Astrocyte of the cerebellum (primary cell): ENCODE measurements at regions not wholly inside any gene's neighbourhood (a gene's known extent, or its start where the extent isn't known, plus 50 kb on each side); places are given as distances from the start of the nearest gene placed in this dataset.

Experiments
- DNase-seq: peaks from one replicate; pipeline ENCODE4 v3.0.0-alpha.2; 2011; ENCODE audit warnings: low read depth
- H3K4me3 ChIP-seq: 2 replicates; pipeline ENCODE4 v1.5.1; 2011; ENCODE audit warnings: mild to moderate bottlenecking, low read depth, low read length, moderate library complexity
- in situ Hi-C: cut with HindIII; loops from 2 replicates; pipeline ENCODE4 v1.10.0; 2017; ENCODE audit warnings: low sequenced_read_pairs
- TF ChIP-seq, protein P1 (sequence below): IDR thresholded peaks from 2 replicates; pipeline ENCODE4 v1.5.1; 2012; ENCODE audit warnings: low read length, low read depth, moderate library complexity, mild to moderate bottlenecking; ENCODE audit errors: missing control alignments

DNA sequence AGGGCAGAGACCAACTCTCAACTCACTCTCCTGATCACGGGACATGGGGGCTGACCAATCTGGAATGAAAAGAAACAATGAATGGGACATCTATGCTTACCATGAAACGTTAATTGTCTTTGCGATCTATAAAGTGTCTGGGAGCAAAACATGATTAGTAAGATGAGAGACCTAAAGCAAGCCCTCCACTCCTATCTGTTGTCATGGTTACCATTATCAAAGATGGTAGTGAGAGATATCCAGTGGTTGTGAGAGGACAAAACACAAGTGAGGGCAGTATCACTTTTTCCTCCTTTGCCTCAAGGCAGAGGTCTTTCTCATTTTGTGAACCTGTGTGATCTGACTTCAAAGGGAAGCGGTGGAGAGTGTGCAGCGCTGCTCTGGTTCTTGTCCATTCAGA lies 130.1 kb downstream of the LSM5 start:
- no peak overlapping the region for H3K4me3 ChIP-seq
- in situ Hi-C loops = no loop called here
- DNase-seq = no peak
- TF ChIP-seq, protein P1, sequence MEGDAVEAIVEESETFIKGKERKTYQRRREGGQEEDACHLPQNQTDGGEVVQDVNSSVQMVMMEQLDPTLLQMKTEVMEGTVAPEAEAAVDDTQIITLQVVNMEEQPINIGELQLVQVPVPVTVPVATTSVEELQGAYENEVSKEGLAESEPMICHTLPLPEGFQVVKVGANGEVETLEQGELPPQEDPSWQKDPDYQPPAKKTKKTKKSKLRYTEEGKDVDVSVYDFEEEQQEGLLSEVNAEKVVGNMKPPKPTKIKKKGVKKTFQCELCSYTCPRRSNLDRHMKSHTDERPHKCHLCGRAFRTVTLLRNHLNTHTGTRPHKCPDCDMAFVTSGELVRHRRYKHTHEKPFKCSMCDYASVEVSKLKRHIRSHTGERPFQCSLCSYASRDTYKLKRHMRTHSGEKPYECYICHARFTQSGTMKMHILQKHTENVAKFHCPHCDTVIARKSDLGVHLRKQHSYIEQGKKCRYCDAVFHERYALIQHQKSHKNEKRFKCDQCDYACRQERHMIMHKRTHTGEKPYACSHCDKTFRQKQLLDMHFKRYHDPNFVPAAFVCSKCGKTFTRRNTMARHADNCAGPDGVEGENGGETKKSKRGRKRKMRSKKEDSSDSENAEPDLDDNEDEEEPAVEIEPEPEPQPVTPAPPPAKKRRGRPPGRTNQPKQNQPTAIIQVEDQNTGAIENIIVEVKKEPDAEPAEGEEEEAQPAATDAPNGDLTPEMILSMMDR = no peak

DNA sequence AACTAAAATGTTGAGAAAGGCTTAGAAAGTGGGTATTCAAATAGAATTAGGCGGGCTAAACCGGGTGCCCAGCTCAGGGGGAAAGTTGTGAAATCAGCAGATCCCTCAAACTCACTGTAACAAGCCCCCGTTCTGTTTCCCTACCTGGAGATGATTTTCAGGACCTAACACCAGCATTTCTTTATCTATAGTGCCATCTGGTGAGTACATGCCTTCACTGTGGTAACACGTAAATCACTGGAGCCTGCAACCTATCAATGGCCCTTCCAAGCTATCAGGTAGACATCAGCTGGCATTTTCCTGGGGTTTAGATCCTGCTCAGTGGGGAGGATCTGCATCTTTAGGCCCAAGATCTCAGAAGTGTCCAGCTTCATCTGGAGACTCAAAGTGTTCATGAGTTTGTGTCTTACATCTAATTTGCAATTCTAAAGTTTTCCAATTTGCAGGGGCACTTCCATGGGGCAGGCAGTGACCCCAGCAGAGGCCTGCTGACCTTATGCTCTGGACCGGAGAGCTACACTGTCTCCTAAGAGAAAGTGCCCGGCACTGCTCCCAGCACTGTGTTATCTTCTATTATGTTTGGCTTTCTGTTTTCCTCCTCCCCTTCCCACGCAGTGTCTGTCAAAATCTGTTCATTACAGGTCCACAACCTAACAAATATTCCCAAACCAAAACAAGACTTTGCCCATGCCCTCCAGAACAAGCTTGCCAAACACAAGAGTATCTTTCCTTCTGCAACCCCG lies 132.5 kb downstream of the LSM5 start:
- in situ Hi-C loops = no loop called here
- TF ChIP-seq, protein P1 = no peak
- DNase-seq = no peak
- no peak overlapping the region for H3K4me3 ChIP-seq

DNA sequence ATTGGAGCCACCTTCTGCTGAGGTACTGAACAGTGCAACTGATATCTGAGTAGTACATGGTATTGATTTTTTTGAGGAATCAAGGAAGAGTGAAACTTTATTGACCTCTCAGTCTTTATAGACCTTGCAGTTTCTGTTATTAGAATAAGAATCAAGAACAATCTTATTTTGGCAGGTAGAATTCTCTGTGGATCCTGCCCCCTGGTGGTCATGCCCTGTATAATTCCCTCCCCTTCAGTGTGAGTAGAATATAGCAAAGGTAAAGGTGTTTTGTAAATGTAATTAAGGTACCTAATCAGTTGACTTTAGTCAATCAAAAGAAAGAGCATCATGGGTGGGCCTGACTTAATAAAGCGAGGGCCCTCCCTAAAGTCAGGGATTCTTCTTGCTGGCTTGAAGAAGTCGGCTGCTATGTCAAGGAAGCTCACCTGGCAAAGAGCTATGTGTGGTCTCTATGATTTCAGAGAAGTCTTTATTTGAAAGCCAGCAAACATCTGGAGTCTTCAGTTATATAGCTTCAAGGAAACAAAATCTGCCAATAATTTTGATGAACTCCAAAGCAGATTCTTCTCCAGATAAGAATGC lies 142.8 kb downstream of the LSM5 start:
- in situ Hi-C loops = no loop called here
- H3K4me3 ChIP-seq = no peak overlapping the region
- TF ChIP-seq, protein P1 = peak; percentile 64
- no peak for DNase-seq

DNA sequence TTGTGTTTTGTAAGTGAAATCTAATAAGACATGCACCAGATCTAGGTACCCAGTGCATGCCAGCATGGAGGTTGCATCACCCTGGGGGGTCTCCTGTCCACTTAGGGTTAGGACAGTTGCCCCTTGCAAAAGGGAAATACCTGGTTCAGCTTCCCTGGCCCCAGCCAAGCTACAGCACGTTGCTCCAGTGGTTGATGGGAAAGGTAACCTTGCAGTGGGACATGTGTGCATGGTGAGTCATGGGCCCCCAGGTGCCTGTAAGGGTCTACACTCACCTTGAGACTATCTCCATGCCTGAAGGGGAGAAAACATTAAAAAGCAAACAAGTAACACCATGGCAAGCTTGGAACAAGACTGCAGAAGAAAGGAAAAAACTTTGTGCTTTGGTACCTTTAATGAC lies 143.9 kb downstream of the LSM5 start:
- no peak overlapping the region for H3K4me3 ChIP-seq
- no peak for DNase-seq
- in situ Hi-C loops = no loop called here
- TF ChIP-seq, protein P1 = no peak

DNA sequence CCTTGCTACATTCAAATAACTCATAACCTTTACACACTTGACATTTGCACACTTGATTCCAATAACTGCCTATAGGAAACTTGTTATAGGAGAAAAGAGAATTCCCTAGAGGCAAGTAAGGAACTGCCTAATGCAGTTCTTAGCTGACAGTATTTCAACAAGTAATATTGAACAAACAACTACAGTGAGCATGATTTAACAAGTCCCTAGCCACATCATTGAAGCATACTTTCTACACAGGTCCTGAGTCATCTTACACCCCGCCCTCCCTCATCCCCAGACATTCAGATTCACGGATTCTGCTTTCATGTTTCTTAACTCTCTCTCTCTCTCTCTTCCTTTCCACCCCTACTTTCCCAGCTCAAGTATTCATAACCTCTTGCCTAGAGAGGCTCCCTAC lies 153.5 kb downstream of the LSM5 start:
- TF ChIP-seq, protein P1 = no peak
- DNase-seq = no peak
- no peak overlapping the region for H3K4me3 ChIP-seq
- in situ Hi-C loops = no loop called here

GRCh38 chr7:32335107-32335506 lies 155.1 kb downstream of the LSM5 start:
- H3K4me3 ChIP-seq = no peak overlapping the region
- in situ Hi-C loops = no loop called here
- TF ChIP-seq, protein P1 = no peak
- DNase-seq = no peak
